ENCODE measurements at regions not wholly inside any gene's neighbourhood (a gene's known extent, or its start where the extent isn't known, plus 50 kb on each side); places are given as distances from the start of the nearest gene placed in this dataset.
"Not testable (repeated sequence)": the region's sequence is repeated elsewhere in the genome, so short reads cannot be mapped to it uniquely, and the experiment has no call there.

GRCh38 chr14:89728964-89729363, 225.6 kb downstream of the EFCAB11 start:
- H3K36me3 ChIP-seq (ENCODE audit: control insufficient read depth, insufficient read depth, low read length), result no peaks in the 10 kb centered on the region
- H3K9ac ChIP-seq, result no peak overlapping the region
- no peak overlapping the region for H3K4me3 ChIP-seq (ENCODE audit: low read depth, low read length)
- no peak overlapping the region for H2AFZ ChIP-seq
- no peak for TF ChIP-seq CTCF (IDR thresholded peaks at IDR 0.05)
- no peak overlapping the region for H3K27ac ChIP-seq
- no peaks in the 10 kb centered on the region for H3K27me3 ChIP-seq (ENCODE audit: control insufficient read depth, insufficient read depth, low read length)
- no peaks in the 10 kb centered on the region for H3K4me1 ChIP-seq
- no peaks in the 10 kb centered on the region for H3K79me2 ChIP-seq
- H3K4me2 ChIP-seq (ENCODE audit: low read length), result no peak overlapping the region
- no peaks in the 10 kb centered on the region for H3K9me3 ChIP-seq (ENCODE audit: control insufficient read depth, low read length)

- H2AFZ ChIP-seq; H3K27me3 ChIP-seq (ENCODE audit: control insufficient read depth, insufficient read depth, low read length); H3K9me3 ChIP-seq (ENCODE audit: control insufficient read depth, low read length); H3K9ac ChIP-seq; H3K4me3 ChIP-seq (ENCODE audit: low read depth, low read length); H3K4me1 ChIP-seq; H3K4me2 ChIP-seq (ENCODE audit: low read length); H3K36me3 ChIP-seq (ENCODE audit: control insufficient read depth, insufficient read depth, low read length); H3K27ac ChIP-seq; H3K79me2 ChIP-seq: not testable (repeated sequence)
Measured at GRCh38 chr14:89726226-89726625, 228.3 kb downstream of the EFCAB11 start.

GRCh38 chr14:89724628-89724960, 229.9 kb downstream of the EFCAB11 start:
- no peak overlapping the region for H3K4me3 ChIP-seq (ENCODE audit: low read depth, low read length)
- no peak overlapping the region for H3K9ac ChIP-seq
- H3K79me2 ChIP-seq, result no peaks in the 10 kb centered on the region
- H3K27ac ChIP-seq, result no peak overlapping the region
- H3K9me3 ChIP-seq (ENCODE audit: control insufficient read depth, low read length), result no peaks in the 10 kb centered on the region
- H3K4me2 ChIP-seq (ENCODE audit: low read length), result no peak overlapping the region
- H2AFZ ChIP-seq, result no peak overlapping the region
- no peaks in the 10 kb centered on the region for H3K36me3 ChIP-seq (ENCODE audit: control insufficient read depth, insufficient read depth, low read length)
- TF ChIP-seq CTCF (IDR thresholded peaks at IDR 0.05), result no peak
- H3K27me3 ChIP-seq (ENCODE audit: control insufficient read depth, insufficient read depth, low read length), result no peaks in the 10 kb centered on the region
- H3K4me1 ChIP-seq, result no peaks in the 10 kb centered on the region

GRCh38 chr14:89723930-89724627, 230.5 kb downstream of the EFCAB11 start:
- Histone ChIP-seq H2AFZ (no peak overlapping the region), H3K9me3 (ENCODE audit: control insufficient read depth, low read length) (no peaks in the 10 kb centered on the region), H3K4me3 (ENCODE audit: low read depth, low read length) (no peak overlapping the region), H3K36me3 (ENCODE audit: control insufficient read depth, insufficient read depth, low read length) (no peaks in the 10 kb centered on the region), H3K4me2 (ENCODE audit: low read length) (no peak overlapping the region), H3K4me1 (no peaks in the 10 kb centered on the region), H3K79me2 (no peaks in the 10 kb centered on the region), H3K27ac (no peak overlapping the region), H3K9ac (no peak overlapping the region), H3K27me3 (ENCODE audit: control insufficient read depth, insufficient read depth, low read length) (no peaks in the 10 kb centered on the region)
- TF ChIP-seq CTCF (IDR thresholded peaks at IDR 0.05), result no peak

GRCh38 chr14:89721956-89722355, 232.6 kb downstream of the EFCAB11 start:
- Histone ChIP-seq H3K27me3 (ENCODE audit: control insufficient read depth, insufficient read depth, low read length) (no peaks in the 10 kb centered on the region), H3K36me3 (ENCODE audit: control insufficient read depth, insufficient read depth, low read length) (no peaks in the 10 kb centered on the region), H3K79me2 (no peaks in the 10 kb centered on the region), H2AFZ (no peak overlapping the region), H3K9ac (no peak overlapping the region), H3K4me2 (ENCODE audit: low read length) (no peak overlapping the region), H3K9me3 (ENCODE audit: control insufficient read depth, low read length) (no peaks in the 10 kb centered on the region), H3K4me1 (no peaks in the 10 kb centered on the region), H3K4me3 (ENCODE audit: low read depth, low read length) (no peak overlapping the region), H3K27ac (no peak overlapping the region)
- no peak for TF ChIP-seq CTCF (IDR thresholded peaks at IDR 0.05)
